Heart left ventricle (tissue), 16 donors: ENCODE measurements at regions not wholly inside any gene's neighbourhood (a gene's known extent, or its start where the extent isn't known, plus 50 kb on each side); places are given as distances from the start of the nearest gene placed in this dataset.

ENCODE experiments used
- ATAC-seq, 4 donors: fragments of 200-7000 bp; cut with Tn5 transposase; one replicate each; pipeline ENCODE4 v1.9.1; 2020 to 2022; ENCODE audit warnings: moderate library complexity in 4 of 4, mild to moderate bottlenecking in 3 of 4, moderate number of reproducible peaks in 1 of 4
- DNase-seq, 5 donors: peaks; one replicate each; pipeline ENCODE4 v3.0.0-alpha.2; 2020
- H3K27ac ChIP-seq, 12 donors: fragments of 200-600 bp; sonication (generic) in 4 of 12; one replicate each; pipeline versions ENCODE4 v1.5.0 to v1.8.0; 2016 to 2022; ENCODE audit warnings: mild to moderate bottlenecking in 2 of 12
- H3K27me3 ChIP-seq, 9 donors: fragments of 200-600 bp; sonication (generic) in 2 of 9; one replicate each; pipeline versions ENCODE4 v1.5.1 to v1.8.0; 2016 to 2022; ENCODE audit warnings: mild to moderate bottlenecking in 3 of 9
- H3K36me3 ChIP-seq, 9 donors: fragments of 200-600 bp; sonication (generic) in 2 of 9; one replicate each; pipeline versions ENCODE4 v1.5.0 to v1.8.0; 2018 to 2022; ENCODE audit warnings: mild to moderate bottlenecking in 2 of 9
- H3K4me1 ChIP-seq, 12 donors: fragments of 200-600 bp; sonication (generic) in 4 of 12; one replicate each; pipeline versions ENCODE4 v1.5.0 to v1.8.0; 2016 to 2022; ENCODE audit warnings: mild to moderate bottlenecking in 3 of 12
- H3K4me3 ChIP-seq, 12 donors: fragments of 200-600 bp; sonication (generic) in 4 of 12; one replicate each; pipeline versions ENCODE4 v1.5.0 to v1.8.0; 2017 to 2022; ENCODE audit warnings: mild to moderate bottlenecking in 9 of 12, moderate library complexity in 4 of 12
- H3K9me3 ChIP-seq, 12 donors: fragments of 200-600 bp; sonication (generic) in 4 of 12; one replicate each; pipeline versions ENCODE4 v1.5.0 to v1.8.0; 2016 to 2022; ENCODE audit warnings: mild to moderate bottlenecking in 1 of 12
- POLR2A ChIP-seq, 2 donors: fragments of 450-650 bp; IDR thresholded peaks; one replicate each; pipeline ENCODE4 v1.6.1; 2017; ENCODE audit warnings: antibody characterized with exemption in 2 of 2, mild to moderate bottlenecking in 2 of 2, moderate library complexity in 2 of 2
- WGBS, 4 donors: extraction: QIAGEN DNeasy Blood & Tissue Kit in 2 of 4; methylation state at CpG; one replicate each; pipeline versions ENCODE4 v1.1.5 to v1.1.7; 2013 to 2018; 5-methylcytosine and 5-hydroxymethylcytosine counted together
- intact Hi-C, 10 donors: fragments of 100-400 bp; cut with DNase I; formaldehyde crosslinking; loops; one replicate each; pipeline versions ENCODE4 v1.11.1 to v1.14.2; 2022
- TF ChIP-seq, protein P1 (sequence below), 12 donors: fragments of 200-600 bp; sonication (generic) in 4 of 12; IDR thresholded peaks; one replicate each; pipeline versions ENCODE4 v1.5.0 to v1.8.0; 2018 to 2022; ENCODE audit warnings: antibody characterized with exemption in 12 of 12, mild to moderate bottlenecking in 5 of 12
- donor health status: ischemic (EF 13 %, LVEDD 7.1; RV severe dilation, severe dysfunction).
- donor health status: healthy with polysubstance abuse.
- donor health status: DM: no; HTN: yes; CAD: no.
- donor health status: DM: no; HTN: no; CAD: no.
- donor health status: ischemic (EF 25% LVEDD 6.9; RV normal size, moderate dysfunction).
- donor health status: ischemic (EF 25% LVEDD 5.7; RV mildly dilated, moderate dysfunction).
- donor health status: healthy.
- donor health status: DM: yes; HTN: yes; CAD: no.
- donor health status: ischemic (EF 35%, LVEDD 5.7; RV mildly dilated, moderate dysfunction).
- donor health status: nonischemic (EF 11% LVEDD 7.7; RV severe dilation, severe dysfunction).
- donor health status: DM: yes; HTN: yes; CAD: no.
- donor health status: PGD.
- donor health status: ischemic (EF 29% LVEDD 5.4; RV normal size, mild dysfunction).
- donor health status: nonischemic (EF 23%, LVEDD 6.1; RV moderate dilation, normal function).

DNA sequence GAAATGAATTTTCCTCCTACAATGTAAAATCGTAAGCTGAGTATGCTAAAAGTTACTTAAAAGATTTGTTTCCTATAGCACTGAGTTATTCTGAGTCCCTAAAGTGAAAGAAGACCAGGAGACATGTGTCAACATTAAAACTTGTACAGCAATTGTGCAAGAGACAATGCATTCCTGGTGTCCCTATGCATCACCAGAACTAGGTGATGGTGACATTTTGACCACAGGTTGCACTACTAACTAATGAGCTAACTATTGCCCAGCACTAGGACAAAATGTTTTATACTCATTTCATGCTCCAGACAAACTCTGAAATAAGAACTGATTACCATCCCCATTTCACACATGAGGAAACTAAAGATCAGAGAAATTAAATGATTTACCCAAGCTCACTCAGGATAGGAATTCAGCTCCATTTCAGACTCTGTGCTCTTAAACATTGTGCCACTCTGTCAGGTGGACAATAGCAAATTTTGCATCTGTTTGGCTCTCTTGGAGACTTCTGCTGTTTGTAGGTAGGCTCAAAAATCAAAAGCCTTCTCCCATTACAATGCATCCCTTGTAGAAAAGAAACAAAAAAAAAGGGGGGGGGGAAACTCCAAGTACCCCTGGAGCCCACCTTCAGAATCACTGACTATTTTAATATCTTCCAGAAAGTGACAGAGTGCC lies 269.2 kb downstream of the ACTL7B start:
- TF ChIP-seq POLR2A (IDR thresholded peaks at IDR 0.05): no peak
- TF ChIP-seq, protein P1, sequence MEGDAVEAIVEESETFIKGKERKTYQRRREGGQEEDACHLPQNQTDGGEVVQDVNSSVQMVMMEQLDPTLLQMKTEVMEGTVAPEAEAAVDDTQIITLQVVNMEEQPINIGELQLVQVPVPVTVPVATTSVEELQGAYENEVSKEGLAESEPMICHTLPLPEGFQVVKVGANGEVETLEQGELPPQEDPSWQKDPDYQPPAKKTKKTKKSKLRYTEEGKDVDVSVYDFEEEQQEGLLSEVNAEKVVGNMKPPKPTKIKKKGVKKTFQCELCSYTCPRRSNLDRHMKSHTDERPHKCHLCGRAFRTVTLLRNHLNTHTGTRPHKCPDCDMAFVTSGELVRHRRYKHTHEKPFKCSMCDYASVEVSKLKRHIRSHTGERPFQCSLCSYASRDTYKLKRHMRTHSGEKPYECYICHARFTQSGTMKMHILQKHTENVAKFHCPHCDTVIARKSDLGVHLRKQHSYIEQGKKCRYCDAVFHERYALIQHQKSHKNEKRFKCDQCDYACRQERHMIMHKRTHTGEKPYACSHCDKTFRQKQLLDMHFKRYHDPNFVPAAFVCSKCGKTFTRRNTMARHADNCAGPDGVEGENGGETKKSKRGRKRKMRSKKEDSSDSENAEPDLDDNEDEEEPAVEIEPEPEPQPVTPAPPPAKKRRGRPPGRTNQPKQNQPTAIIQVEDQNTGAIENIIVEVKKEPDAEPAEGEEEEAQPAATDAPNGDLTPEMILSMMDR (IDR thresholded peaks at IDR 0.05): no peak
- Histone ChIP-seq H3K36me3 (no peaks in the 10 kb centered on the region), H3K27me3 (peaks cover 0 to 4% (median 0%) of the 10 kb centered on the region in 9 donors), H3K4me3 (no peak overlapping the region), H3K27ac (no peak overlapping the region), H3K4me1 (no peaks in the 10 kb centered on the region), H3K9me3 (no peaks in the 10 kb centered on the region)
- ATAC-seq: no peak
- no peak for DNase-seq
- intact Hi-C loops: no loop called here
- WGBS, 4 donors: 83 to 90% (median 87%) methylated on average over 1 of the region's 1 CpG

DNA sequence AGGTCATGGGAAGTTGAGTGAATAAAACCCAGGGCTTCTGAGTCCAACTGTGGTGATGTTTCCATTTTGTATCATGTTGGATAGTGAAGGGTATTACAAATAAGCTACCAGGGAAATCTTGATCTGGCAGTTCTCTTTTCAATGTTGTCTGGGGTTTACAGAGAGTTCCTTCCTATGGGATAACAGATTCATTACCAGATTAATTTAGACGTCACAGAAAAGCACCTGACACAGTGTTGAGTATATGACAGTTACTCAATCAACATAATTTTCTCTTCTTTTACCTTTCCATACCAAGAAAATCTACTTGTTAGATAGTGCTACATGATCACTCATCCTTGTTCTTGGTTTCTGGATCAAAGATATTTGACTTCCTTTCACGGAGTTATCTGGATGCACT lies 270.9 kb downstream of the ACTL7B start:
- DNase-seq: no peak
- Histone ChIP-seq H3K27me3 (peaks cover 0 to 4% (median 0%) of the 10 kb centered on the region in 9 donors), H3K4me3 (no peak overlapping the region), H3K4me1 (no peaks in the 10 kb centered on the region), H3K9me3 (no peaks in the 10 kb centered on the region), H3K36me3 (no peaks in the 10 kb centered on the region), H3K27ac (no peak overlapping the region)
- WGBS, 4 donors: 50 to 57% (median 55%) methylated on average over 2 of the region's 2 CpGs
- no peak for TF ChIP-seq POLR2A (IDR thresholded peaks at IDR 0.05)
- TF ChIP-seq, protein P1 (IDR thresholded peaks at IDR 0.05): no peak
- intact Hi-C loops: no loop called here
- no peak for ATAC-seq

DNA sequence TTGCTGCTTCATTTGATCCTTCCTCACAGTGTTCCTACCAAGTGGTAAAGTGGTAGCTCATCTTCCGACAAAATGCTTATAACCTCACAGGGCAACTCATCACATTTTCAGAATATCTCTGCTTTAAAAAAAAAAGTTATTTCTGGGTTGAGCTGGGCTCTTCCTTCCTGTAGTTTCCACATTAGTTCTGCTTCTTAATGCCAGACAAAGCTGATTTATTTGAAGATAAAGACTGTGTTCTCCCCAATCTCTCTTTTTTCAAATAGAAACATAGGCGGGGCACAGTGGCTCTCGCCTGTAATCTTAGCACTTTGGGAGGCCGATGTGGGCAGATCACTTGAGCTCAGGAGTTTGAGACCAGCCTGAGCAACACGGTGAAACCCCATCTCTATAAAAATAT lies 273.1 kb downstream of the ACTL7B start:
- TF ChIP-seq, protein P1 (IDR thresholded peaks at IDR 0.05): no peak
- TF ChIP-seq POLR2A (IDR thresholded peaks at IDR 0.05): no peak
- DNase-seq (no peak), ATAC-seq (no peak)
- WGBS, 4 donors: 76 to 89% (median 80%) methylated on average over 5 of the region's 5 CpGs
- Histone ChIP-seq H3K27me3 (peaks cover 0 to 4% (median 0%) of the 10 kb centered on the region in 9 donors), H3K9me3 (no peaks in the 10 kb centered on the region), H3K36me3 (no peaks in the 10 kb centered on the region), H3K4me1 (no peaks in the 10 kb centered on the region), H3K4me3 (no peak overlapping the region), H3K27ac (no peak overlapping the region)
- intact Hi-C loops: no loop called here

DNA sequence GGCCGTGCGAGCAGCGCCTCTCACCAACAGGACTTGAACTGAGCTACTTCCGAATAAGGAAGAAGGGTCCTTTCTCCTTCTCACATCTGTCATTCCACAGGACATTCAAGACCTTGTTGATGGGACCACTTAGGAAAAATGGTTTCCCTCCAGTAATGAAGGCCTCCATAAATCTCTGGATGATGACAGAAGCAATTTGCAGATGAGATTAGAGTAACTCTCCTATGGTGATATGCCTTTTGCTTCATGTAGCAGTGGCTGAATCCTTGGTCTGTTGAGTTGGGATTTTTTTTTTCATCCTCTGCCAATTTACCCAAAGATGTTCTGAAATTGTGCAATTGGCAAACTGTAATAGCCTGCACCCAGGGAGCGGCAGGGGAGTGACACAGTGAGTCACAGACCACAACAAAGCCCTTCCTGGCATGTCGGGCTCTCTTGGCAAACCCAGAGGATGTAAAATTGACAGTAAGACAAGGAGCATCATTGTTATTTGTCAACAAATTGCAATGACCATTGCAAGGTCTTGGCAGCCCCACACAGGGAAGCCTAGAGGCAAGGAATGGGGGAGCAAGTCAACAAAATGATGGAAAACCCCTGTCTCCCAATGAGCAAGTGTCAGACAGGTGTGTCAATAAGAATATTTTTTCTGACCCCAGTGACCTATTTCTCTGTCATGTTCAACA lies 275.9 kb downstream of the ACTL7B start:
- Histone ChIP-seq H3K27me3 (peaks cover 0 to 3% (median 0%) of the 10 kb centered on the region in 9 donors), H3K4me3 (no peak overlapping the region), H3K27ac (no peak overlapping the region), H3K9me3 (no peaks in the 10 kb centered on the region), H3K4me1 (no peaks in the 10 kb centered on the region), H3K36me3 (no peaks in the 10 kb centered on the region)
- 84 to 90% (median 86%) methylated on average over 6 of the region's 6 CpGs for WGBS, 4 donors
- ATAC-seq: no peak
- intact Hi-C loops: no loop called here
- no peak for TF ChIP-seq POLR2A (IDR thresholded peaks at IDR 0.05)
- DNase-seq: no peak
